SKM-1 treated with dmso at 0.1 percent for 144 hours (cell line): ENCODE measurements at regions not wholly inside any gene's neighbourhood (a gene's known extent, or its start where the extent isn't known, plus 50 kb on each side); places are given as distances from the start of the nearest gene placed in this dataset.
A peak's percentile ranks its signal among the peaks of the same experiment; 100 is the strongest.

Source experiments
- DNase-seq: peaks from one replicate; lab custom pipeline; 2025; ENCODE audit not compliant: unreplicated experiment; lab: John Stamatoyannopoulos, UW

- no peak for DNase-seq
Observed at GRCh38 chr10:3470191-3470590, 297.6 kb upstream of the PITRM1 start.

- DNase-seq, result no peak
Observed at GRCh38 chr10:3469639-3470020, 297.0 kb upstream of the PITRM1 start.

GRCh38 chr10:3468919-3469638, 296.5 kb upstream of the PITRM1 start:
- DNase-seq, result peak; percentile 8

GRCh38 chr10:3467052-3467951, 294.7 kb upstream of the PITRM1 start:
- DNase-seq, result no peak

- DNase-seq, result peak; percentile 8
Observed at GRCh38 chr10:3465406-3465891, 292.9 kb upstream of the PITRM1 start.

GRCh38 chr10:3464760-3465405, 292.3 kb upstream of the PITRM1 start:
- DNase-seq, result no peak

GRCh38 chr10:3460420-3461128, 288.0 kb upstream of the PITRM1 start:
- DNase-seq, result no peak

GRCh38 chr10:3455385-3456334, 283.1 kb upstream of the PITRM1 start:
- no peak for DNase-seq

- no peak for DNase-seq
Observed at GRCh38 chr10:3452683-3453361, 280.2 kb upstream of the PITRM1 start.

- no peak for DNase-seq
Observed at GRCh38 chr10:3452173-3452626, 279.6 kb upstream of the PITRM1 start.

GRCh38 chr10:3451516-3452172, 279.1 kb upstream of the PITRM1 start:
- DNase-seq, result no peak

- no peak for DNase-seq
Observed at GRCh38 chr10:3446221-3446620, 273.6 kb upstream of the PITRM1 start.

GRCh38 chr10:3445648-3446047, 273.1 kb upstream of the PITRM1 start:
- DNase-seq, result no peak

- no peak for DNase-seq
Observed at GRCh38 chr10:3442451-3442990, 269.9 kb upstream of the PITRM1 start.

- no peak for DNase-seq
Observed at GRCh38 chr10:3439183-3439582, 266.6 kb upstream of the PITRM1 start.

- no peak for DNase-seq
Observed at GRCh38 chr10:3438606-3439005, 266.0 kb upstream of the PITRM1 start.

GRCh38 chr10:3435671-3436070, 263.1 kb upstream of the PITRM1 start:
- no peak for DNase-seq

GRCh38 chr10:3433988-3434387, 261.4 kb upstream of the PITRM1 start:
- no peak for DNase-seq
